ENCODE measurements at regions not wholly inside any gene's neighbourhood (a gene's known extent, or its start where the extent isn't known, plus 50 kb on each side); places are given as distances from the start of the nearest gene placed in this dataset.

- TF ChIP-seq CTCF (IDR thresholded peaks at IDR 0.05) (no peak), POLR2A (IDR thresholded peaks at IDR 0.05) (no peak), POLR2AphosphoS5 (IDR thresholded peaks at IDR 0.05; ENCODE audit: insufficient read depth in 1 of 2, low read depth in 1 of 2) (no peak)
Measured at GRCh38 chr1:87629673-87630072, 301.0 kb downstream of the LMO4 start.
